OCI-LY1 (cell line): ENCODE measurements at regions not wholly inside any gene's neighbourhood (a gene's known extent, or its start where the extent isn't known, plus 50 kb on each side); places are given as distances from the start of the nearest gene placed in this dataset.

Source experiments
- CTCF ChIP-seq: fragments of 200-600 bp; sonication (generic), shearing (Covaris generic); IDR thresholded peaks from 2 replicates; pipeline ENCODE4 v1.5.1; 2017; ENCODE audit warnings: mild to moderate bottlenecking, antibody characterized with exemption, low read length, moderate library complexity, mixed read lengths
- EZH2 ChIP-seq: fragments of 200-600 bp; sonication (generic), shearing (Covaris generic); IDR thresholded peaks from 2 replicates; pipeline ENCODE4 v1.8.0; 2017; ENCODE audit warnings: borderline replicate concordance, mixed run types, mild to moderate bottlenecking, antibody characterized with exemption, low read length, moderate library complexity, mixed read lengths

- no peak for TF ChIP-seq CTCF
- no peak for TF ChIP-seq EZH2
Measured at GRCh38 chr13:83365723-83366122, 516.6 kb downstream of the SLITRK1 start.
